SK-N-SH treated with all-trans-retinoic acid at 6 μM for 48 hours (cell line): ENCODE measurements at regions not wholly inside any gene's neighbourhood (a gene's known extent, or its start where the extent isn't known, plus 50 kb on each side); places are given as distances from the start of the nearest gene placed in this dataset.

Experiments used
- ARNTL ChIP-seq: fragments of 450-650 bp; formaldehyde crosslinking; IDR thresholded peaks from 2 replicates; pipeline ENCODE4 v1.5.0; 2020; ENCODE audit warnings: low read depth, mild to moderate bottlenecking, moderate library complexity, borderline replicate concordance
- BACH2 ChIP-seq: fragments of 250-450 bp; sonication (Bioruptor Pico); IDR thresholded peaks from 2 replicates; pipeline ENCODE4 v1.9.0; 2021; ENCODE audit warnings: mild to moderate bottlenecking, borderline replicate concordance
- GLIS3 ChIP-seq: fragments of 250-450 bp; sonication (Bioruptor Pico); IDR thresholded peaks from 2 replicates; pipeline ENCODE4 v1.5.0; 2020; ENCODE audit warnings: mild to moderate bottlenecking, moderate library complexity
- OSR1 ChIP-seq: fragments of 250-450 bp; sonication (Bioruptor Pico); IDR thresholded peaks from 2 replicates; pipeline ENCODE4 v1.8.0; 2022; ENCODE audit warnings: moderate library complexity, mild to moderate bottlenecking, inconsistent platforms
- PPARA ChIP-seq: fragments of 250-450 bp; sonication (Bioruptor Pico); IDR thresholded peaks from 2 replicates; pipeline ENCODE4 v1.5.0; 2020; ENCODE audit warnings: mild to moderate bottlenecking, borderline replicate concordance
- RARB ChIP-seq: fragments of 250-450 bp; sonication (Bioruptor Pico); IDR thresholded peaks from 2 replicates; pipeline ENCODE4 v1.8.0; 2021; ENCODE audit warnings: mild to moderate bottlenecking, moderate library complexity
- TOX ChIP-seq: fragments of 250-450 bp; sonication (Bioruptor Pico); IDR thresholded peaks from 2 replicates; pipeline ENCODE4 v1.8.0; 2021; ENCODE audit warnings: mild to moderate bottlenecking, moderate library complexity, borderline replicate concordance
- ZFP30 ChIP-seq: fragments of 450-650 bp; formaldehyde crosslinking; IDR thresholded peaks from 2 replicates; pipeline ENCODE4 v1.5.0; 2022; ENCODE audit warnings: mild to moderate bottlenecking, moderate library complexity
- ZNF8 ChIP-seq: fragments of 450-650 bp; formaldehyde crosslinking; IDR thresholded peaks from 2 replicates; pipeline ENCODE4 v1.5.0; 2020; ENCODE audit warnings: mild to moderate bottlenecking, moderate library complexity
- TF ChIP-seq, protein P1 (sequence below): fragments of 250-450 bp; sonication (Bioruptor Pico); IDR thresholded peaks from 2 replicates; pipeline ENCODE4 v1.5.1; 2020; ENCODE audit warnings: low read depth, mild to moderate bottlenecking, moderate library complexity
- TF ChIP-seq, protein P2 (sequence below): fragments of 250-450 bp; sonication (Bioruptor Pico); IDR thresholded peaks from 2 replicates; pipeline ENCODE4 v1.8.0; 2021; ENCODE audit warnings: low read depth, mild to moderate bottlenecking, moderate library complexity, borderline replicate concordance
- TF ChIP-seq, protein P3 (sequence below): fragments of 250-450 bp; sonication (Bioruptor Pico); IDR thresholded peaks from 2 replicates; pipeline ENCODE4 v1.5.0; 2020; ENCODE audit warnings: mild to moderate bottlenecking, moderate library complexity
- TF ChIP-seq, protein P4 (sequence below): fragments of 250-450 bp; sonication (Bioruptor Pico); IDR thresholded peaks from 2 replicates; pipeline ENCODE4 v1.8.0; 2020; ENCODE audit warnings: mild to moderate bottlenecking, moderate library complexity, borderline replicate concordance
- TF ChIP-seq, protein P5 (sequence below): fragments of 250-450 bp; sonication (Bioruptor Pico); IDR thresholded peaks from 2 replicates; pipeline ENCODE4 v1.5.1; 2021; ENCODE audit warnings: mild to moderate bottlenecking, moderate library complexity

DNA sequence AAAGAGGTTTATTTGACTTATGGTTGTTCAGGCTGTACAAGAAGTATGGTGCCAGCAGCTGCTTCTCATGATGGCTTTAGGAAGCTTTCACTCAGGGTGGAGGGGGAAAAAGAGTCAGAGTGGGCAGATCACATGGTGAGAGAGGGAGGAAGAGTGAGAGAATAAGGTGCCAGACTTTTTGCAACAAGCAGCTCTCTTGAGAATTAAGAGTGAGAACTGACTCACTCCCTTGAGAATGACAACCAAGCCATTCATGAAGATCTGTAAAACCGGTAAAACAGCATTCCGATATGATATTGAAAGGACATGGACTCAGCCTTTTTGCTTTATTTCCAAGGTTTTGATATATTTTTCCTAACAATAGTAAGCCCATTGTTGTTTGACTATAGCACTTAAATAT is 501.2 kb downstream of the GALC start:
- no peak for TF ChIP-seq RARB
- no peak for TF ChIP-seq ZNF8 (CRISPR knock-in tag)
- TF ChIP-seq, protein P1, sequence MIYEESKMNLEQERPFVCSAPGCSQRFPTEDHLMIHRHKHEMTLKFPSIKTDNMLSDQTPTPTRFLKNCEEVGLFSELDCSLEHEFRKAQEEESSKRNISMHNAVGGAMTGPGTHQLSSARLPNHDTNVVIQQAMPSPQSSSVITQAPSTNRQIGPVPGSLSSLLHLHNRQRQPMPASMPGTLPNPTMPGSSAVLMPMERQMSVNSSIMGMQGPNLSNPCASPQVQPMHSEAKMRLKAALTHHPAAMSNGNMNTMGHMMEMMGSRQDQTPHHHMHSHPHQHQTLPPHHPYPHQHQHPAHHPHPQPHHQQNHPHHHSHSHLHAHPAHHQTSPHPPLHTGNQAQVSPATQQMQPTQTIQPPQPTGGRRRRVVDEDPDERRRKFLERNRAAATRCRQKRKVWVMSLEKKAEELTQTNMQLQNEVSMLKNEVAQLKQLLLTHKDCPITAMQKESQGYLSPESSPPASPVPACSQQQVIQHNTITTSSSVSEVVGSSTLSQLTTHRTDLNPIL (CRISPR knock-in tag): no peak
- no peak for TF ChIP-seq ARNTL
- no peak for TF ChIP-seq BACH2 (CRISPR knock-in tag)
- no peak for TF ChIP-seq GLIS3 (CRISPR knock-in tag)
- no peak for TF ChIP-seq TOX
- TF ChIP-seq, protein P2, sequence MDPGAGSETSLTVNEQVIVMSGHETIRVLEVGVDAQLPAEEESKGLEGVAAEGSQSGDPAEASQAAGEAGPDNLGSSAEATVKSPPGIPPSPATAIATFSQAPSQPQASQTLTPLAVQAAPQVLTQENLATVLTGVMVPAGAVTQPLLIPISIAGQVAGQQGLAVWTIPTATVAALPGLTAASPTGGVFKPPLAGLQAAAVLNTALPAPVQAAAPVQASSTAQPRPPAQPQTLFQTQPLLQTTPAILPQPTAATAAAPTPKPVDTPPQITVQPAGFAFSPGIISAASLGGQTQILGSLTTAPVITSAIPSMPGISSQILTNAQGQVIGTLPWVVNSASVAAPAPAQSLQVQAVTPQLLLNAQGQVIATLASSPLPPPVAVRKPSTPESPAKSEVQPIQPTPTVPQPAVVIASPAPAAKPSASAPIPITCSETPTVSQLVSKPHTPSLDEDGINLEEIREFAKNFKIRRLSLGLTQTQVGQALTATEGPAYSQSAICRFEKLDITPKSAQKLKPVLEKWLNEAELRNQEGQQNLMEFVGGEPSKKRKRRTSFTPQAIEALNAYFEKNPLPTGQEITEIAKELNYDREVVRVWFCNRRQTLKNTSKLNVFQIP (CRISPR knock-in tag): no peak
- TF ChIP-seq, protein P3, sequence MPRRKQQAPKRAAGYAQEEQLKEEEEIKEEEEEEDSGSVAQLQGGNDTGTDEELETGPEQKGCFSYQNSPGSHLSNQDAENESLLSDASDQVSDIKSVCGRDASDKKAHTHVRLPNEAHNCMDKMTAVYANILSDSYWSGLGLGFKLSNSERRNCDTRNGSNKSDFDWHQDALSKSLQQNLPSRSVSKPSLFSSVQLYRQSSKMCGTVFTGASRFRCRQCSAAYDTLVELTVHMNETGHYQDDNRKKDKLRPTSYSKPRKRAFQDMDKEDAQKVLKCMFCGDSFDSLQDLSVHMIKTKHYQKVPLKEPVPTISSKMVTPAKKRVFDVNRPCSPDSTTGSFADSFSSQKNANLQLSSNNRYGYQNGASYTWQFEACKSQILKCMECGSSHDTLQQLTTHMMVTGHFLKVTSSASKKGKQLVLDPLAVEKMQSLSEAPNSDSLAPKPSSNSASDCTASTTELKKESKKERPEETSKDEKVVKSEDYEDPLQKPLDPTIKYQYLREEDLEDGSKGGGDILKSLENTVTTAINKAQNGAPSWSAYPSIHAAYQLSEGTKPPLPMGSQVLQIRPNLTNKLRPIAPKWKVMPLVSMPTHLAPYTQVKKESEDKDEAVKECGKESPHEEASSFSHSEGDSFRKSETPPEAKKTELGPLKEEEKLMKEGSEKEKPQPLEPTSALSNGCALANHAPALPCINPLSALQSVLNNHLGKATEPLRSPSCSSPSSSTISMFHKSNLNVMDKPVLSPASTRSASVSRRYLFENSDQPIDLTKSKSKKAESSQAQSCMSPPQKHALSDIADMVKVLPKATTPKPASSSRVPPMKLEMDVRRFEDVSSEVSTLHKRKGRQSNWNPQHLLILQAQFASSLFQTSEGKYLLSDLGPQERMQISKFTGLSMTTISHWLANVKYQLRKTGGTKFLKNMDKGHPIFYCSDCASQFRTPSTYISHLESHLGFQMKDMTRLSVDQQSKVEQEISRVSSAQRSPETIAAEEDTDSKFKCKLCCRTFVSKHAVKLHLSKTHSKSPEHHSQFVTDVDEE: no peak
- TF ChIP-seq ZFP30 (CRISPR knock-in tag): no peak
- TF ChIP-seq, protein P4, sequence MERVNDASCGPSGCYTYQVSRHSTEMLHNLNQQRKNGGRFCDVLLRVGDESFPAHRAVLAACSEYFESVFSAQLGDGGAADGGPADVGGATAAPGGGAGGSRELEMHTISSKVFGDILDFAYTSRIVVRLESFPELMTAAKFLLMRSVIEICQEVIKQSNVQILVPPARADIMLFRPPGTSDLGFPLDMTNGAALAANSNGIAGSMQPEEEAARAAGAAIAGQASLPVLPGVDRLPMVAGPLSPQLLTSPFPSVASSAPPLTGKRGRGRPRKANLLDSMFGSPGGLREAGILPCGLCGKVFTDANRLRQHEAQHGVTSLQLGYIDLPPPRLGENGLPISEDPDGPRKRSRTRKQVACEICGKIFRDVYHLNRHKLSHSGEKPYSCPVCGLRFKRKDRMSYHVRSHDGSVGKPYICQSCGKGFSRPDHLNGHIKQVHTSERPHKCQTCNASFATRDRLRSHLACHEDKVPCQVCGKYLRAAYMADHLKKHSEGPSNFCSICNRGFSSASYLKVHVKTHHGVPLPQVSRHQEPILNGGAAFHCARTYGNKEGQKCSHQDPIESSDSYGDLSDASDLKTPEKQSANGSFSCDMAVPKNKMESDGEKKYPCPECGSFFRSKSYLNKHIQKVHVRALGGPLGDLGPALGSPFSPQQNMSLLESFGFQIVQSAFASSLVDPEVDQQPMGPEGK (CRISPR knock-in tag): no peak
- no peak for TF ChIP-seq PPARA
- TF ChIP-seq OSR1: no peak
- TF ChIP-seq, protein P5, sequence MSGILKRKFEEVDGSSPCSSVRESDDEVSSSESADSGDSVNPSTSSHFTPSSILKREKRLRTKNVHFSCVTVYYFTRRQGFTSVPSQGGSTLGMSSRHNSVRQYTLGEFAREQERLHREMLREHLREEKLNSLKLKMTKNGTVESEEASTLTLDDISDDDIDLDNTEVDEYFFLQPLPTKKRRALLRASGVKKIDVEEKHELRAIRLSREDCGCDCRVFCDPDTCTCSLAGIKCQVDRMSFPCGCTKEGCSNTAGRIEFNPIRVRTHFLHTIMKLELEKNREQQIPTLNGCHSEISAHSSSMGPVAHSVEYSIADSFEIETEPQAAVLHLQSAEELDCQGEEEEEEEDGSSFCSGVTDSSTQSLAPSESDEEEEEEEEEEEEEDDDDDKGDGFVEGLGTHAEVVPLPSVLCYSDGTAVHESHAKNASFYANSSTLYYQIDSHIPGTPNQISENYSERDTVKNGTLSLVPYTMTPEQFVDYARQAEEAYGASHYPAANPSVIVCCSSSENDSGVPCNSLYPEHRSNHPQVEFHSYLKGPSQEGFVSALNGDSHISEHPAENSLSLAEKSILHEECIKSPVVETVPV (CRISPR knock-in tag): no peak
